GM18498 (cell line): ENCODE measurements at regions not wholly inside any gene's neighbourhood (a gene's known extent, or its start where the extent isn't known, plus 50 kb on each side); places are given as distances from the start of the nearest gene placed in this dataset.

Experiments used
- ATAC-seq: cut with Tn5 transposase; IDR thresholded peaks from one replicate; pipeline ENCODE4 v1.9.1; 2021; ENCODE audit warnings: mild to moderate bottlenecking, moderate library complexity; ENCODE audit not compliant: unreplicated experiment

DNA sequence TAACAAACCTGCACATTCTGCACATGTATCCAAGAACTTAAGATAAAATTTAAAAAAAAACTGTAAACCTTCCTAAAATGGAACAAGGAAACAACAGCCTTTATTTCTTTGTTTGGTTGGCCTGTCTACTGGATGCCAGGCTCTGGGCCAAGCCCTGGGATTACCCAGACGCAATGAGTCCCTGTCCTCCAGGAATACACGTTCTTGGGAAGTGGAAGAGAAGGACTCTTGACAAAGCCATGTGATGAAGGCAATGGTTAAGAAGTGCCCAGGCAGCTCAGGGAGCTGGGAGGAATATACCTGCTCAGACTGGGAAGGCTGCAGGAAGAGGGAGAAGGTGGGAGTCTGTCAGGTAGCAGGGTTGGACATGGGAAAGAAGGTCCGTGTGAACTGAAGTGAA, 115.4 kb downstream of the AXIN2 start:
- no peak for ATAC-seq

GRCh38 chr17:65444049-65444448, 117.4 kb downstream of the AXIN2 start:
- ATAC-seq: no peak

DNA sequence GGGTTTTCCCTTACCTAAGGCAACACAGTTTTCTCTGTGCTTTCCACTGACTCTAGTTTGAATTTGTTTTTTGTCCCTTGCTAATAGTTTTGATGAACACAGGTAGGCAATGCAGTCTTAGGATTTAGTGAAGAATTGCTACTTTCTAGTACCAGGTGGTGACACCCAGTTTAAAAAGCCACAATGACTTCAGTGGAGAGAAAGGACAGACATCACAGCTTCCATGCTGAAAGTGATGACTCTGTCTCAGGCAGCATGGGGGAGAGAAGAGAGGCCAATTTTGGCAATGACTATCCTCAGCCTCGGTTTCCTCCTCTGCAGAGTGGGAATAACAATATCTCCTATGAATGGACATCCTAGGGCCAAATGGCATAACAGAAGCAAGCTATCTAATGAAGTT, 118.8 kb downstream of the AXIN2 start:
- ATAC-seq: no peak

DNA sequence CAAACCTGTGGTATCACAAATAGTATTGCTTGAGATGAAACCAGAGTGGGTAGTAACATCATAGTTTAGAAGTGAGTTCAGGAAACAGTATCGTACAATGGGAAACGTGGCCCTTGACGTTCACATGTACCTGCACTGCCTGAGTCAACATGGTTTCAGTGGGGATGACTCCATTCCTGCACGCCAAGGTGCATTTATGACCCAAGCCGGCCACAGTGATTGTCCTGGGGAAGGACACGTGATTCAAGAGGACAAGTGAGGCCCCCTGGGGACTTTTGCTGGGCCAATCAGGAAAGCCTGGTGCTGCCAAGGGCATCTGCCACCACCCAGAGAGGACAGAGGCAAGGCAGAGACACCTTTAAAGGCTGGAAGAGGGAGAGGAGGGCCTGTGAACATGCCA, 119.2 kb downstream of the AXIN2 start:
- no peak for ATAC-seq

- ATAC-seq: no peak
Observed at GRCh38 chr17:65441053-65441605, 120.3 kb downstream of the AXIN2 start.

DNA sequence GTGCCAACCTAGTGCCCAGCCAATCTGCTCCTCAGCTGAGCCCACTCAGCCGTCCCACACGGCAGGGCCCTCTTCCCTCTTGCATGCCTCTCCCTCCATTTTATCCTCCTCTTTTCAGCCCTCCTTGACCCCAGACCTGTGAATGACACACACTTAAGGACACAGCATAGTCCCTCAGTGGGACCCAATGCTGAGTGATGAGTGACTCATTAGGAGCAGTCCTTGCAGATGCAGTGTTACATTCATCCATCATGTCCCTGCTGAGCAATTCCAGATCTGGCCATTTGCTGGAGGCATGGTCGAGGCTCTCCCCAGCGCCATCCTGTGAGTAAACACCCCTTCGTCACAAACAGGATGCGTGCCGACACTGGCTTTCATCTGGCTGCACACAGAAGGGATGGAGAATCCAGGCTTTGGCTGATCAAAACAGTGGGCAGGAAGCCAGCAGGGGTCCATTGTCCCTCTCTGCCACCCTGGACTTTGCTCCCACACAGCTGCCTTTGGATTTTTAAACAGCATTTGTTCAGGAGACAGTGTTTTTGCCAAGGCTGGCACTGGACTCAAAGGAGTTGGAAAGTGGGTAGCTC, 122.6 kb downstream of the AXIN2 start:
- ATAC-seq: no peak

GRCh38 chr17:65438173-65438572, 123.3 kb downstream of the AXIN2 start:
- ATAC-seq: no peak

DNA sequence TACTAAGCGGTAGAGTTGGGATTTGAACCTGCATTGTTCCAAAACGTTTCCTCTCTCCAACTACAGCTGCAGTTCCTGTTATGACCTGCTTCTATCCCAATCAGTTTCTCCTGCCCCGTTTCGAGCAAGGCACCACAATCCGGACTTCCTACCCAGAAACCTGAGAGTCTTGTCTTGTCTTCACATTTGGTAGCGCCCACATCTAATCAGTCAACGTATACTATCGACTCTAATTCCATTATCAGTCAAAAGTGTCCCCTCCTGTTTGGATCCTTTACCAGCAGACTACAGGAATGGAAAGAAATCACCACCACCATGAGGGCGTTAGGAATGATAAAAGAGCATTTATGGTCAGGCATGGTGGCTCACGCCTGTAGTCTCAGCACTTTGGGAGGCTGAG, 124.6 kb downstream of the AXIN2 start:
- ATAC-seq: no peak

GRCh38 chr17:65434878-65435277, 126.6 kb downstream of the AXIN2 start:
- ATAC-seq: no peak

DNA sequence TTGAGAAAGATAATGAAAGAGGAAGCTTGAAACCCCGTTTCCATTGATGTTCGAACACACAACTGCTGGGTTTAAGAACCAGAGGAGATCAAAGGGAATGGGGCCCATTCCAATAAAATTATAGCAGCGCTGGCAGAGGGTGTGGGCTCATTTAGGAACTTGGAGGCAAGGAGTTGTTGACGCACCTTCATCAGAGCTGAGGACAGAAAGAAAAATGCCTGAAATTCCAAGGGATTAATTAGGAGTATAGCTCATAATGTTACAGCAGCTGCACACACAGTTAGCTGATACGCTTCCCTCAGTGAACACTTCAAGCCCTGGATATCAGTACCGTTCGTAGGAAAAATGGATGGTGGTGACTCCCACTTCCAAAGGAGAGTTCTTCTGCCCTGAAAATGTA, 127.2 kb downstream of the AXIN2 start:
- no peak for ATAC-seq

DNA sequence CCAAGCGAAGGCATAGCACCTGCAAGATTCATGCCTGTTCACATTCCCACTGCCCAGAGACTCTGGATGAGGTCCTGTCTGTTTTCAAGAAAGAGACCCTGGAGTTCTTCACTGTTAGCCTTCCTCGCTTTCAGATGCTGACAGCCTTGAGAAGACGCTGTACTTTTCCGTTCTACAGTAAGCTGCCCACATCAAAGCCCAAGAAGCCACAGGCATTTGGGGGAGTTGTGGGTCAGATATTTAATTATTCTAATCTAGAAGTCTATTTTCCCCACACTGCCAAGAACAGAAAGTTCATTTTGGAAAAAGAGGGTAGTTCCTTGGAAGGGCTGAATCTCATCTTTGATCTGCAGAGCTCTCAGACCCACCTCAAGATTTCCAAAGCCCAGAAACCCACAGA, 127.9 kb downstream of the AXIN2 start:
- no peak for ATAC-seq

DNA sequence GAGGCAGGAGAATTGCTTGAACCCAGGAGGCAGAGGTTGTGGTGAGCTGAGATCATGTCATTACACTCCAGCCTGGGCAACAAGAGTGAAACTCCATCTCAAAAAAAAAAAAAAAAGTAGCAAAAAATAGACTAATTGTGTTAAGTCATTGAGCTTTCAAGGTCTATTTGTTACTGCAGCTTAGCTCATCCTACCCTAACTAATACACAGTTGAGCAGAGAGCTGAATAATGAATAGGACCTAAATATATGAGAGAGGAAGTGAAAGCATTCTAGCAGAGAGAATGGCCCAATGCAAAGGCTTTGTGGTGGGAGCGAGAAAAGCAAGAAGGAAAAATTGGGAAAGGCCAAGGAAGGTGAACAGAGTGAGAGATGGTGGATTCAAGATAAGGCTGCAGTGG, 128.3 kb downstream of the AXIN2 start:
- ATAC-seq: no peak

DNA sequence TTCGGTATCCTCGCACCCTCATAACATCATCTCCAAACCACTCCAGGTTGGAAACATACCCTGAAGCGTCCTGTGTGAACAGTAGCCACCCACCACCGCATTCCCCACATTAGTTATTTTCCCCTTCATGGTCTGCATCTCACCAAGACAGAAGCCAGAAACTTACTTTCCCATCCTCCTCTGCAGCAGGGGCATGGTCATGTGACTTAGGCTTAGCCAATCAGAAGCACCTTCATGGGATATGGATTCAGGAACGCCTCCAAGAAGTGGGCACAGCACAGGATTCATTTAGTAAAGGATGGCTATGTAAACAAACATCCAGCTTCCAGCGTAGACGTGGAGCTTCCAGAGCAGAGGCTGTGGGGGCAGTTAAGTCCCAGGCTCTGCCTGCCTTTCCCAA, 130.3 kb downstream of the AXIN2 start:
- ATAC-seq: no peak

DNA sequence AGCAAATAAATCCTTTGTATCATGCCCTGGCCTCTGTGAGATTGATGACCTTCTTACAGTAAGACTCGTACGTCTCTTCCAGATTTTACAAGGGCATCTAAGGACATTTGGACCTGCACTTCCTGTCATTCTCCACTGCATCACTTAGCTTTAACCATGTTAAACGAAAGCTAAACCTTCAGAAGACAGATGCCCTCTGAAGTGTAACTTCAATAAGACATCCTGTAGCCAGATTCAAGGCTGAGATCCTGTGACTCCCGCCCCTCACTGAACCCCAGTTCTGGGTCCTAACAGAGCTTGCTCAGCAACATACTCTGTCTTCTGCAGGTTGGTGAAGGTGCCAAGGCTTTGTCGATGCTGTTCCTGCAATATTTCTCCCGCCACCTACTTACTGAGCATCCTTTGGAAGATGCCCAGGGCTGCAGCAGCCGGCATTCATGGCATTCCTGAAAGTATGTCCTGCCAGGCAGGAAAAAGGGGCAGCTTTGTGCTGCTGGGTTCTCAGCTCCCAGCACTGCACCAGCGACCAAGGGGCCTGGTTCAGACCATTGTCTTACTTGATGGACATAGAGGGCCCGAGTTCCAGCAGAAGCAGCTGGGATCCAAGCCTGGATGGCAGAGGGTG, 131.1 kb downstream of the AXIN2 start:
- ATAC-seq: no peak

DNA sequence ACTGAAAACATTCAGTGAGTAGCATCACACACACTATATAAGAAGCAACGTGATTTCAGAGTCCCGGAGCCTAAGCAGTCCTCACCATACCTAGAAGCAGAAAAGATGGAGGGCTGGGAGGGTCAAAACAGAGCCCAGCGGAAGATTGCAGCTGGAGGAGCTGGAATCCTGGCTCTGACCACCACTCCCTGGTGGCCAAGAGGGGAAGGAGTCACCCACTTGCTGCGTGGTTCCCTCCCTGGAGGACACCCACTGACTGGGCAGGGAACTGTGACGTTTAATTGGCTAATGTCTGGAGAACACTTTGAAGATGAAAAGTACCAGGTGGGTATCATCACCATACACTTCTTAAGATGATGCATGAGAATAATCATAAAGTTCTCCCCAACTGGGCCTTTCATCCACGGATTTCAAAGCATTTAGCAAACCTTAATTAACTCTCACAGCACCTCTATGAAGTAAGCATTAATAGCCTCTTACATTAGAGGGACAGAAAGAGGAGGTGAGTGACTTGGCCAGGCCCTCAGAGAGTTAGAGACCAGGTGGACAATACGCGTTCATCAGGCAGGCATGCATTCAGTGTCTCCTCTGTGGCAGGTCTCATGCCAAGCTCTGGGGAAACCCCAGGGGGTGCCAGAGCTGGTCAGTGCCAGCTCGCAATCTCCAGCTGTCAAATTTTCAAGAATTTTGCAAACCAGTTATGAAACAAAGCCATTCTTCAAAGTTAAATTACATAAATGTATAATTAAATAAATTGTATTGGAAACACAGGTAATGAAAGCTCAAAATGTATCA, 137.9 kb downstream of the AXIN2 start:
- ATAC-seq: no peak

DNA sequence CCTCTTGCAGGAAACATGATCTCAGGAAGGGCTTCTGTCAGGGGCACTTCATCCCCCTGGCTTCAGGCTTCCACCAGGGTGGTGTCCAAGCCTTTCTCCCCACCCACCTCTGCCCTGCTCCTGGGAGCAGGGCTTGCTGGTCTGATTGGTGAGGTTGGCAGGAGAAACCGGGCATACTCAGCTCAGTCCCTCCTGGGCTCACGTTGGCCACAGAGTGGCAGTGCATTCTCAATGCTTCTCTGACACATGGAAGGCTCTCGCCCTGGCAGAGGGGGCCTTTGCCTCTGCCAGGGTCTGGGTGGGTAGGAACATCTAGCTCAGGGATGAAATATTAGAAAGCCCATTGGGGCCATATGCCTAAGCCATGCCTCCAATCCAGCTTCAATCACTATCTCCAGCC, 142.8 kb downstream of the AXIN2 start:
- ATAC-seq: no peak

DNA sequence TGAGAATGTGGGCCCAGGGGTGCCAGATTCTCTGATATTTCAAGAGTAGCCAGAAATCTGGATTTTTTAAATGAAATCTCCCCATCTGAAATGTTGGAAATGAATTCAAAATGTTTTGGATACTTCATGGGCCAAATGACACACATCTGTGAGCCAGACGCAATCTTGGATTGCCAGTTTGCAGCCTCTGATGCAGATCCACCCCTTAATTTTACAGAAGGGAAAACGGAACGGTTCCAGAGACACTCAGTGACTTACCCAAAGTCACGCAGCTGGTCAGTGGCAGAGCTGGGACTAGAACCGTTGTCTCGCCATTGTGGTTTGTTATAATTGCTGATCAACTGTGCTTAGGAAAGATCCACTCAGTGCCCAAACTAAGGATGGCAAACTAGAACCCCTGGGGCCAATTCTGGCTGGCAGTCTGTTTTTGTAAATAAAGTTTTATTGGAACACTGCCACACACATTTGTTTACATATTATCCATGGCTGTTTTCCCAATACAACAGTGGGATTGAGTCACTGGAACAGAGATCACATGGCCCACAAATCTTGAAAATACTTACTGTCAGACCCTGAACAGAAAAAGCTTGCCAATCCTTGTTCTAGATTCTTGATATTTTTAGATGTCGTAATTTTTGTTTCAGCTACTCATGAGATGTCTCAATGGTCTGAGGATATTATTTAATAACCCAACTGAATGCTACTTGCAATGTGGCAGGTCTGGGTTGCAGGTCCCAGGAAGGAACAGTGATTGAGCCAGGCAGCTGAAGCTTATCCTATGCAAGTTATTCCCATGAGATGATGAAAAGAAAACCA, 143.8 kb downstream of the AXIN2 start:
- ATAC-seq: no peak

GRCh38 chr17:65415991-65416390, 145.5 kb downstream of the AXIN2 start:
- ATAC-seq: no peak

DNA sequence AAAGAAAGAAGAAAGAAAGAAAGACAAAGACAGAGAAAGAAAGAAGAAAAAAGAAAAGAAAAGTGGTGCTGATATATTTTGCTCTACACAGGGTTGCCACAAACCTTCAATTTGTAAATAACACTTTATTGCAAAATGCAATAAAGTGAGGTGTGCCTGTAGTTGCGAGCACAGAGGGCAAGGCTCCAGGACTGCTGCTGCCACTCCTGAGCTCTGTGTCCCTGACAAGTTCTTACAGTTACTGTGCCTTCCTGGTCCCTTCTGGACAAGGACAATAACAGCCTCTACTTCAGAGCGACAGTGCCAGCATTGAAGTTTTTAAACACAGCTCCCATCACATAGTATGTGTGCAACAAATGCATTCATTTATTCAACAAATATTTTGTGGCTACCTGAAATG, 148.1 kb downstream of the AXIN2 start:
- no peak for ATAC-seq

GRCh38 chr17:65409381-65409780, 152.1 kb downstream of the AXIN2 start:
- ATAC-seq: no peak

GRCh38 chr17:65408050-65408449, 153.4 kb downstream of the AXIN2 start:
- no peak for ATAC-seq
